A673 (cell line): ENCODE measurements at regions not wholly inside any gene's neighbourhood (a gene's known extent, or its start where the extent isn't known, plus 50 kb on each side); places are given as distances from the start of the nearest gene placed in this dataset.

Experiments
- EZH2 ChIP-seq: fragments of 200-600 bp; sonication (generic); IDR thresholded peaks from 2 replicates; pipeline ENCODE4 v1.6.1; 2017; ENCODE audit warnings: borderline replicate concordance, low read depth, mild to moderate bottlenecking, mixed read lengths, antibody characterized with exemption, low read length; ENCODE audit not compliant: poor library complexity, severe bottlenecking
- TF ChIP-seq, protein P1 (sequence below): fragments of 300-800, 200-600 bp; sonication (generic); conservative IDR thresholded peaks from 2 replicates; pipeline ENCODE4 v1.5.1; 2017; ENCODE audit warnings: low read depth, mild to moderate bottlenecking, antibody characterized with exemption, low read length, moderate library complexity, mixed read lengths

GRCh38 chr2:29987146-29987545 lies 65.8 kb upstream of the ALK start:
- TF ChIP-seq, protein P1, sequence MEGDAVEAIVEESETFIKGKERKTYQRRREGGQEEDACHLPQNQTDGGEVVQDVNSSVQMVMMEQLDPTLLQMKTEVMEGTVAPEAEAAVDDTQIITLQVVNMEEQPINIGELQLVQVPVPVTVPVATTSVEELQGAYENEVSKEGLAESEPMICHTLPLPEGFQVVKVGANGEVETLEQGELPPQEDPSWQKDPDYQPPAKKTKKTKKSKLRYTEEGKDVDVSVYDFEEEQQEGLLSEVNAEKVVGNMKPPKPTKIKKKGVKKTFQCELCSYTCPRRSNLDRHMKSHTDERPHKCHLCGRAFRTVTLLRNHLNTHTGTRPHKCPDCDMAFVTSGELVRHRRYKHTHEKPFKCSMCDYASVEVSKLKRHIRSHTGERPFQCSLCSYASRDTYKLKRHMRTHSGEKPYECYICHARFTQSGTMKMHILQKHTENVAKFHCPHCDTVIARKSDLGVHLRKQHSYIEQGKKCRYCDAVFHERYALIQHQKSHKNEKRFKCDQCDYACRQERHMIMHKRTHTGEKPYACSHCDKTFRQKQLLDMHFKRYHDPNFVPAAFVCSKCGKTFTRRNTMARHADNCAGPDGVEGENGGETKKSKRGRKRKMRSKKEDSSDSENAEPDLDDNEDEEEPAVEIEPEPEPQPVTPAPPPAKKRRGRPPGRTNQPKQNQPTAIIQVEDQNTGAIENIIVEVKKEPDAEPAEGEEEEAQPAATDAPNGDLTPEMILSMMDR, result no peak
- no peak for TF ChIP-seq EZH2
